A673 (cell line): ENCODE measurements at regions not wholly inside any gene's neighbourhood (a gene's known extent, or its start where the extent isn't known, plus 50 kb on each side); places are given as distances from the start of the nearest gene placed in this dataset.
"Not testable (repeated sequence)": the region's sequence is repeated elsewhere in the genome, so short reads cannot be mapped to it uniquely, and the experiment has no call there.

Source experiments
- EZH2 ChIP-seq: fragments of 200-600 bp; sonication (generic); IDR thresholded peaks from 2 replicates; pipeline ENCODE4 v1.6.1; 2017; ENCODE audit warnings: borderline replicate concordance, low read depth, mild to moderate bottlenecking, mixed read lengths, antibody characterized with exemption, low read length; ENCODE audit not compliant: poor library complexity, severe bottlenecking
- TF ChIP-seq, protein P1 (sequence below): fragments of 300-800, 200-600 bp; sonication (generic); conservative IDR thresholded peaks from 2 replicates; pipeline ENCODE4 v1.5.1; 2017; ENCODE audit warnings: low read depth, mild to moderate bottlenecking, antibody characterized with exemption, low read length, moderate library complexity, mixed read lengths

DNA sequence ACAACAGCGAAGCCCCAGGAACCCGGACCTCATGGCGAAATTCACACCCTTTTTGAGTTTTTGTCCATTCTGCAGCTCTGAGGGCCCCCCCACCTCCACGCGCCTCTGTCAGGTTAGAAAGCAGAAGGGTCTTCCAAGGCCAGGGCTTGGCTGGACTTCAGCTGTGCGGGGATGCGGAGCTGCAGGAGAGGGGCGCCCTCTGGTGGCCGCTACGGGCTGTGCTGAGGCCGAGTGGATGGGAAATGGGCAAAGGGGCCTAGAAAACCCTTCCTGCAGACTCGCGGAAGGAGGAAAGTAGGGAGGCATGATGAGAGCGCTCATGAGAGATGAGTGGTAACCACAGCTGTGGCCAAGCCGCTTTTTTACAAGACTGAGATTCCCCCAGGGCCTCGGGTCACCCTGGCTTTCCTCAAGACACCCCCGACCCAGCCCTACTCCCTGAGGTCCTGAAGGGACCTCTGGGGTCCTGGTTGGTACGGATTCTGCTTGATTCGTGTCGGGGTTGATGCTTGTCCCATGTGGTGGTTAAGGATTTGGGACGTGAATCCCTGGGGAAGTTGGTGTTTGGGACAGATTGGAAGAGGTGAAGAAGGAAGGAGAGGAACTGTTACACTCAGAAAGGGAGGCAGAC, 126.8 kb downstream of the GOLGA8K start:
- TF ChIP-seq, protein P1, sequence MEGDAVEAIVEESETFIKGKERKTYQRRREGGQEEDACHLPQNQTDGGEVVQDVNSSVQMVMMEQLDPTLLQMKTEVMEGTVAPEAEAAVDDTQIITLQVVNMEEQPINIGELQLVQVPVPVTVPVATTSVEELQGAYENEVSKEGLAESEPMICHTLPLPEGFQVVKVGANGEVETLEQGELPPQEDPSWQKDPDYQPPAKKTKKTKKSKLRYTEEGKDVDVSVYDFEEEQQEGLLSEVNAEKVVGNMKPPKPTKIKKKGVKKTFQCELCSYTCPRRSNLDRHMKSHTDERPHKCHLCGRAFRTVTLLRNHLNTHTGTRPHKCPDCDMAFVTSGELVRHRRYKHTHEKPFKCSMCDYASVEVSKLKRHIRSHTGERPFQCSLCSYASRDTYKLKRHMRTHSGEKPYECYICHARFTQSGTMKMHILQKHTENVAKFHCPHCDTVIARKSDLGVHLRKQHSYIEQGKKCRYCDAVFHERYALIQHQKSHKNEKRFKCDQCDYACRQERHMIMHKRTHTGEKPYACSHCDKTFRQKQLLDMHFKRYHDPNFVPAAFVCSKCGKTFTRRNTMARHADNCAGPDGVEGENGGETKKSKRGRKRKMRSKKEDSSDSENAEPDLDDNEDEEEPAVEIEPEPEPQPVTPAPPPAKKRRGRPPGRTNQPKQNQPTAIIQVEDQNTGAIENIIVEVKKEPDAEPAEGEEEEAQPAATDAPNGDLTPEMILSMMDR: not testable (repeated sequence)
- not testable (repeated sequence) for TF ChIP-seq EZH2
